NCI-H1105 (cell line): ENCODE measurements at regions not wholly inside any gene's neighbourhood (a gene's known extent, or its start where the extent isn't known, plus 50 kb on each side); places are given as distances from the start of the nearest gene placed in this dataset.
A peak's percentile ranks its signal among the peaks of the same experiment; 100 is the strongest.
"Not testable (repeated sequence)": the region's sequence is repeated elsewhere in the genome, so short reads cannot be mapped to it uniquely, and the experiment has no call there.

ENCODE experiments used
- DNase-seq: peaks from one replicate; lab custom pipeline; 2025; lab: John Stamatoyannopoulos, UW

DNA sequence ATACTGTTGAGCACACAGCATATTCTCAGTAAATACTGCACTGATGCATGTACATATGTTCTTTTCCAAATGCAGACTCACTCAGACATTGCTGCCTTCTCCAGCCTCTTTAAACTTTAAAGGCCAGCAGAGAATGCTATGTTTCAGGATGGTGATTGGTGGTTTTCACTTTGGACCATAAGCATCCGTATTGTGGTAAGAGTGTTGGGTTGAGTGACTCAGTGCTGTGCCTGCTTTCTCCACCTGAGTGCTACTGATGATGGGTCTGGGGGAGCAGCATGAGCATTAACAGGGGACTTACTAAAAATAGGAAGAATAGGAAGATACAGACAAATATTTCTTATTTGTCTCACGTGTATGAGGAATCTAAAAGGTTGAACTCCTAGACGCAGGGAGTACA lies 56.3 kb upstream of the ZNF92 start:
- DNase-seq, result no peak

- no peak for DNase-seq
Observed at GRCh38 chr7:65310761-65311160, 62.9 kb upstream of the ZNF92 start.

GRCh38 chr7:65308300-65308678 lies 65.4 kb upstream of the ZNF92 start:
- DNase-seq, result no peak

DNA sequence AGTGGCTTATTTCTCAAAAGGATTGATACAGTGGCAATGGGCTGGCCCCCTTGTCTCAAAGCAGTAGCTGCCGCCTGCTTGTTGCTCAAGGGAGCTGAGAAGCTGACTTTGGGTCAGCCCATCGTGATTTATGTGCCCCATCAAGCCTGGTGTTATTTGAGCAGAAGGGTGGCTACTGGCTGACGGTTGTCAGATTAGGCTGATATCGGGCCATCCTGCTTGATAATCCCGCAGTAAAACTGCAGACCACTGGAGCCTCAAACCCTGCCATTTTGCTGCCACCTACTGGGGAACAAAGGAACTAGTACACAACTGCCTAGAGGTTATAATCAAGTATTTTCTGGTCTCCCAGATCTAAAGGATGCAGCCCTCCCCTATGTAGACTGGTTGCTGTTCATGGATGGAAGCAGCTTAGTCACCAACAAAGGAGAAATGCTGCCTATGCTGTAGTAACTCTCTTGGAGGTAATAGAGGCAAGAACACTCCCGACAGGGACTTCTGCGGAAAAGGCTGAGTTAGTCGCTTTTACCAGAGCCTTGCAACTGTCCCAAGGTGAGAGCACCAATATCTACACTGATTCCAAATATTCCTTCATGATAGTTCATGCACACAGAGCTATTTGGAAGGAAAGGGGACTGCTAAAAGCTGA lies 65.9 kb upstream of the ZNF92 start:
- peak; percentile 76 for DNase-seq

DNA sequence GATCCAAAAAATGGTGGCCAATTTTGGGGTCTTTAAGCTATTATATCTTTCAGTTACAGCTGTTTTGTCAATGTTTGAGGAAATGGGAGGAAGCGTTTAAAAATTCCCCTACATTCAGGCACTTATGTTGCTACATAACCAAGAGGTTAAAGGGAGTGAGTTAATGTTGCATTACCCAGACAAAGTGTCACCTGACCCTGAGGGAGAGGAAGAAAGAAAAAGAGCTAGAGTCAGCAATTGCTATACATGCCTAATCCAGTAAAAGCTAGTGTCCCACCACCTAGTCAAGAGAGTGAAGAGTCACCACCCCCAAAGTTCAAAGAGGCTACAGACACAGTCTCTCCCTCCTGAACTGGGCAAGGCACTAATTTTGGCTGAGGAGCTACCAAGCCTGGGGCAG lies 69.5 kb upstream of the ZNF92 start:
- DNase-seq, result no peak

- DNase-seq, result no peak
Observed at GRCh38 chr7:65302883-65303282, 70.8 kb upstream of the ZNF92 start.

- DNase-seq, result no peak
Observed at GRCh38 chr7:65301007-65301406, 72.6 kb upstream of the ZNF92 start.

DNA sequence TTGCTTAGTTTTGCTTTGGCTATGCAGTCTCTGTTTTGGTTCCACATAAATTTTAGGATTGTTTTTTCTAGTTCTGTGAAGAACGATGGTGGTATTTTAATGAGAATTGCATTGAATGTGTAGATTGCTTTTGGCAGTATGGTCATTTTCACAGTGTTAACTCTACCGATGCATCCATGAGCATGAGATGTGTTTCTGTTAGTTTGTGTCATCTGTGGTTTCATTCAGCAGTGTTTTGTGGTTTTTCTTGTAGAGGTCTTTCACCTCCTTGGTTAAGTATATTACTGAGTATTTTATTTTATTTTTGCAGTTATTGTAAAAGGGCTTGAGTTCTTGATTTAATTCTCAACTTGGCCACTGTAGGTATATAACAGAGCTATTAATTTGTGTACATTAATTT lies 78.2 kb upstream of the ZNF92 start:
- no peak for DNase-seq

DNA sequence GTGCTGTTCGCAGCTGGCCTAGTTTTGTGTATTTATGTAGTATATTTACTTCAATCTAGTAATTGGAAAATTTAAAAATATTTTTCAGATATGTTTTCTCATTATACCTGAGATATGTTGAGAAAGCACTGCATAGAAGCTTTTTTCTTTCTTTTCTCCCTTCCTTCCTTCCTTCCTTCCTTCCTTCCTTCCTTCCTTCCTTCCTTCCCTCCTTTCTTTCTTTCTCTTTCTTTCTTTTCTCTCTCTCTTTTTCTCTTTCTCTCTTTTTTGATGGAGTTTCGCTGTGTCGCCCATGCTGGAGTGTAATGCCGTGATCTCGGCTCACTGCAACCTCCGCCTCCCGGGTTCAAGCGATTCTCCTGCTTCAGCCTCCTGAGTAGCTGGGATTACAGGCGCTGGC lies 83.3 kb upstream of the ZNF92 start:
- DNase-seq, result not testable (repeated sequence)

- no peak for DNase-seq
Observed at GRCh38 chr7:65287023-65287422, 86.6 kb upstream of the ZNF92 start.

GRCh38 chr7:65285906-65286864 lies 87.5 kb upstream of the ZNF92 start:
- no peak for DNase-seq

DNA sequence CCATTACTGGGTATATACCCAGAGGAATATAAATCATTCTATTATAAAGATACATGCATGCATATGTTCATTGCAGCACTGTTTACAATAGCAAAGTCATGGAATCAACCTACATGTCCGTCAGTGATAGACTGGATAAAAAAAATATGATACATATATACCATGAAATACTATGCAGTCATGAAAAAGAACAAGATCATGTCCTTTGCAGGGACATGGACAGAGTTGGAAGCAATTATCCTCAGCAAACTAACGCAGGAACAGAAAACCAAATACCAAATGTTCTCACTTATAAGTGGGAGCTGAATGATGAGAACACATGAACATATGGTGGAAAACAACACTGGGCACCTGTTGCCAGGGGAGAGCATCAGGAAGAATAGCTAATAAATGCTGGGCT lies 88.4 kb upstream of the ZNF92 start:
- DNase-seq, result not testable (repeated sequence)

DNA sequence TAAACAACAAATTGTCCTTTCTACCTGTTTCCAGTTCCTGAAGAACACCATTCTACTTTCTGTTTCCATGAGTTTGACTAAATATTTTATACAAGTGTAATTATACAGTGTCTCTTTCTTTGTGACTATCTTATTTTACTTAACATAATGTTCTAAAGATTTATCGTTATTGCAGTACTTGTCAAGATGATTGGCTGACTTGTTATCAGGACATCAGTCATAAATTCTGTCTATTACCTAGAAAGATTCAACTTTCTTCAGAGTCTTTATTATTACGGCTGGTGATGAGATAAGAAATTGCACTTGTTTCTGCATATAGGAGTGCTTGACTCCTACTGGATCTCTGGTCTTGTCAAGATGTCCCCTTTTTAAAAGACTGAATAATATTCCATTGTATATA lies 93.9 kb upstream of the ZNF92 start:
- no peak for DNase-seq

DNA sequence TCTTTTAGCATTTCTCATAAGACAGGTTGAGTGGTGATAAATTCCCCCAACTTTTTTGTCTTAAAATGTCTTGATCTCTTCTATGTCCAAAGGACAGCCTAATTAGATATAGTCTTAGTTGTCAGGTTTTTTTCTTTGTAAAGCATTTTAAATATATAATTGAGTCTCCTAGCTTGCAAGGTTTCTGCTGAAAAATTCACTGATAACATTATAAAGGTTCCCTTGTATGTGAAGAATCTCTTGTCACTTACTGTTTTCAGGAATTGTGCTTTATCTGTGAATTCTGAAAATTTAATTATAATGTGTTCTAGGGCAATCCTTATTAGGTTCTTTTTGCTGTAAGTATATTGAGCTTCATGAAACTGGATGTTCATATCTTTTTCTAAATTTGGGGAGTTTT lies 96.8 kb upstream of the ZNF92 start:
- DNase-seq, result no peak

GRCh38 chr7:65271502-65271901 lies 102.2 kb upstream of the ZNF92 start:
- not testable (repeated sequence) for DNase-seq

GRCh38 chr7:65269150-65269856 lies 104.4 kb upstream of the ZNF92 start:
- DNase-seq, result peak; percentile 95

- no peak for DNase-seq
Observed at GRCh38 chr7:65268782-65269149, 104.9 kb upstream of the ZNF92 start.

DNA sequence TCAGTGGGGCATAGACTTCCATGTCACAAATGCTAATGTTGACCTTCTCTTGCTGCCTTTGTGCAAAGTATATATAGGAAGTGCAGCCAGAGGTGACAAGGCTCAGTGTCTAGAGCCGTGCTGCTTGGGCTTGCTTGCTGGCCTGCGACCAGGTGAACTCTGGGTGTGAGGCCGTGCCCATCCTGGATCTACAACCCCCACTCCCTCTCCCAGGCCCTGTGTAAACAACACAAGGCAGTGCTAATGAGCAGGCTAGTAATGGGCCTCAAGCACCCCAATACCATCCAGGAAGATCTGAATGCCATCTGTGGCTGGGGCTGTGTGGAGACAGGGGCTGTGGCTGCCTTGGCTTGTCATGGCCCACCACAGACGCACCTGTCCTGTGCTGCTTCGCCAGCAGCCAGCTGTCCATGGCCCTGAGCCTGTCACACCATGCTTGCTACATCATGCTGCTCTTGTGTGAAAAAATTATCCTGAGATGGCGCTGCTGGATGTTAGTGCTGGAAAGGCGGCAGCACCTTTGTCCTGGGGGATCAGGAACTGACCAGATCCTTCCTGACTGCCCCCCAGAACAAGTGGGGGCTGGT lies 107.6 kb upstream of the ZNF92 start:
- peak; percentile 20 for DNase-seq

GRCh38 chr7:65264258-65264657 lies 109.4 kb upstream of the ZNF92 start:
- DNase-seq, result no peak

GRCh38 chr7:65260673-65261072 lies 113.0 kb upstream of the ZNF92 start:
- DNase-seq, result not testable (repeated sequence)

DNA sequence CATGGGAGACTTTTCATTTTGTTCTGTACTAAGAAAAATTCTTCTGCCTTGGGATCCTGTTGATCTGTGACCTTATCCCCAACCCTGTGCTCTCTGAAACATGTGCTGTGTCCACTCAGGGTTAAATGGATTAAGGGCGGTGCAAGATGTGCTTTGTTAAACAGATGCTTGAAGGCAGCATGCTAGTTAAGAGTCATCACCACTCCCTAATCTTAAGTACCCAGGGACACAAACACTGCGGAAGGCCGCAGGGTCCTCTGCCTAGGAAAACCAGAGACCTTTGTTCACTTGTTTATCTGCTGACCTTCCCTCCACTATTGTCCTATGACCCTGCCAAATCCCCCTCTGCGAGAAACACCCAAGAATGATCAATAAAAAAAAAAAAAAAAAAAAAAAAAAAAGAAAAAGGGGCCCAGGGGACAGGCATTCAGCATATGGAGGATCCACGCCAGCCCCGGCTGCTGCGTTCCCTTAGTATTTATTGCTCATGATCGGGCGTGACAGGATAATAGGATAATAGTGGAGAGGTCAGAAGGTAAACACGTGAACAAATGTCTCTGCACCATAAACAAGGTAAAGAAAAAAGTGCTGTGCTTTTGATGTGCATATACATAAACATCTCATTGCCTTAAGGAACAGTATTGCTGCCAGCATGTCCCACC lies 113.7 kb upstream of the ZNF92 start:
- DNase-seq, result not testable (repeated sequence)

DNA sequence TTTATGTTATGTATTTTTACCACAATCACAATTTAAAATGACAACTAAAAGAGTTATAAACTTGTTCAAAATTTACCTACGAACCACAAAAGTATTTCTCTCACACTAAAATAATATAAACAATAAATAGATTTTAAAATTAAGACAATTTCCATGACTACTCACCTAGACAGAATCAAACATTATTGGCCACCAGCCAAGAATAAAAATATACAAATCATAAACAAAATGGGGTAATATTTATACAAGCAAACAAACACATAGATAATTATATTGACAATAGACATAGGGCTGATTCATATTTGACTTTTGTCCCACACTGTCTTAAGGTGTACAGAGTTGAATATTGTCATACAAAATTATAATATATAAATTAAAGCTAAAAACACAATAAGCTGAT lies 119.6 kb upstream of the ZNF92 start:
- DNase-seq, result no peak
